ENCODE measurements at regions not wholly inside any gene's neighbourhood (a gene's known extent, or its start where the extent isn't known, plus 50 kb on each side); places are given as distances from the start of the nearest gene placed in this dataset.

DNA sequence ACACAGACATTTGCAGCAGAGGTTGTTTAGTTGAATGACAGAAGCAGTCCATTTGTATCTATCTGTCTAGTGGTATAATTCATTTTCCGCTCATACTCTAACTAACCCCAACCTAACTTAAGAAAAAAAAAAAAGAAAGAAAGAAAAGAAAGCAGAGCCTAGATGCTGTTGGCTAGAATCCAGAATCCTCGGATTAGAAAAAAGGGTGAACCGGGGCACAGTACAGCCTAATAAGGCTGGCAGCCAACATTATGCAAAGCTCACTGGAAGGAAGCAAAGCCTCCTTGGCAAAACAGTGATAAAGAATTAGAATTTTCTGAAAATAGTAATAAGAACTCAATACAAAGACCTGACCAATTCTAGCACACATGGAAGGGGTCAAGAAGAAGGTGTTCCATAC, 640.8 kb downstream of the TUSC7 start:
- ChIA-PET CTCF (ENCODE audit: partially characterized antibody) (interaction anchor here (0.8 to 0.9 kb wide), 2 partner anchors 9 to 210 kb away, joined by 3 to 4 read pairs; no protein-coding TSS in a partner anchor), POLR2A (ENCODE audit: partially characterized antibody) (no interaction called here)
- H2AFZ ChIP-seq (ENCODE audit: low read length): no peak overlapping the region
- H3K23me2 ChIP-seq (ENCODE audit: low read depth, low read length): peaks cover 2% of the 10 kb centered on the region; the same call in 1 of the 2 replicates
- H3K4me2 ChIP-seq (ENCODE audit: insufficient read depth in 1 of 2, low read depth in 2 of 2, low read length in 2 of 2): no peak overlapping the region
- H3K79me2 ChIP-seq (ENCODE audit: control insufficient read depth in 1 of 2, insufficient read depth in 2 of 2, low read length in 2 of 2): no peaks in the 10 kb centered on the region
- no peaks in the 10 kb centered on the region for H3K27me3 ChIP-seq (replicated peaks in 1 of 4; ENCODE audit: control insufficient read depth in 3 of 4, extremely low read depth in 1 of 4, insufficient read depth in 3 of 4, low read length in 3 of 4)
- H2BK120ac ChIP-seq (replicated peaks; ENCODE audit: low read depth, low read length): no peak overlapping the region
- no peaks in the 10 kb centered on the region for H3K9me3 ChIP-seq (ENCODE audit: insufficient read depth in 2 of 2, low read depth in 1 of 2, low read length in 1 of 2)
- no peak overlapping the region for H2BK5ac ChIP-seq (ENCODE audit: low read depth, low read length)
- TF ChIP-seq RFX5 (IDR thresholded peaks at IDR 0.05; ENCODE audit: borderline replicate concordance, low read depth, low read length): no peak
- TF ChIP-seq EGR1 (IDR thresholded peaks at IDR 0.05; ENCODE audit: borderline replicate concordance, low read depth, low read length): no peak
- no peak for TF ChIP-seq SP4 (IDR thresholded peaks at IDR 0.05; ENCODE audit: low read length)
- TF ChIP-seq CTBP2 (IDR thresholded peaks at IDR 0.05; ENCODE audit: borderline replicate concordance, insufficient read depth, insufficient read length, low read length): no peak
- no peak for TF ChIP-seq SP1 (IDR thresholded peaks at IDR 0.05; ENCODE audit: low read depth, low read length)
- no peak overlapping the region for H3K18ac ChIP-seq (ENCODE audit: extremely low read depth, low read length)
- no peak overlapping the region for H2BK15ac ChIP-seq (ENCODE audit: low read length)
- no peaks in the 10 kb centered on the region; a peak in 1 of 7 replicates for H3K4me1 ChIP-seq (replicated peaks in 1 of 4; ENCODE audit: control insufficient read depth in 3 of 4, insufficient read depth in 4 of 4, low read length in 3 of 4)
- H2BK12ac ChIP-seq (ENCODE audit: low read depth, low read length): no peak overlapping the region
- no peak overlapping the region for H3K27ac ChIP-seq (ENCODE audit: low read depth, low read length)
- H4K20me1 ChIP-seq (replicated peaks in 1 of 2; ENCODE audit: control insufficient read depth in 1 of 2, insufficient read depth in 2 of 2, low read length in 2 of 2): no peaks in the 10 kb centered on the region
- no peak overlapping the region for H2BK20ac ChIP-seq (ENCODE audit: low read length)
- H3K36me3 ChIP-seq (ENCODE audit: control insufficient read depth in 2 of 4, insufficient read depth in 4 of 4, low read length in 3 of 4): no peaks in the 10 kb centered on the region; a peak in 1 of 8 replicates
- H3K79me1 ChIP-seq (ENCODE audit: low read depth, low read length): no peaks in the 10 kb centered on the region
- FAIRE-seq (no peak), DNase-seq (ENCODE audit: low read depth in 1 of 2, low spot score in 2 of 2) (no peak)
- H3K4ac ChIP-seq (replicated peaks; ENCODE audit: insufficient read length, low read depth, low read length): no peak overlapping the region
- H4K91ac ChIP-seq (replicated peaks; ENCODE audit: insufficient read length, low read length): no peak overlapping the region
- H4K8ac ChIP-seq (ENCODE audit: extremely low read depth, insufficient read depth, low read length): no peak overlapping the region
- no peak overlapping the region for H4K5ac ChIP-seq (ENCODE audit: insufficient read length, low read depth, low read length)
- H3K56ac ChIP-seq (replicated peaks; ENCODE audit: insufficient read length, low read depth, low read length): no peak overlapping the region
- no peak overlapping the region for H3K9ac ChIP-seq (replicated peaks in 1 of 4; ENCODE audit: extremely low read depth in 1 of 4, low read depth in 3 of 4, low read length in 3 of 4)
- H3K23ac ChIP-seq (ENCODE audit: insufficient read length): no peak overlapping the region
- 87% methylated on average over 3 of the region's 3 CpGs; no CpG with 5 or more reads in 1 of the 2 experiments for WGBS, 2 experiments (ENCODE audit: extremely low coverage in 1 of 2, insufficient coverage in 1 of 2, insufficient read length in 1 of 2, insufficient replicate concordance in 2 of 2, low coverage in 1 of 2, low lambda C conversion rate in 2 of 2, missing lambda C conversion rate in 1 of 2)
- no peak overlapping the region for H2AK5ac ChIP-seq (ENCODE audit: low read depth, low read length)
- H3K4me3 ChIP-seq (ENCODE audit: extremely low read depth in 1 of 4, insufficient read depth in 2 of 4, low read depth in 3 of 4, low read length in 4 of 4): no peak overlapping the region
- no peak overlapping the region for H3K14ac ChIP-seq (ENCODE audit: insufficient read length)
